NK-92 treated with Interleukin-12 subunit alpha and Interleukin-12 subunit beta, amount 100 ng/mL, for 24 hours (cell line): ENCODE measurements at regions not wholly inside any gene's neighbourhood (a gene's known extent, or its start where the extent isn't known, plus 50 kb on each side); places are given as distances from the start of the nearest gene placed in this dataset.
"Not testable (repeated sequence)": the region's sequence is repeated elsewhere in the genome, so short reads cannot be mapped to it uniquely, and the experiment has no call there.

Source experiments
- DNase-seq: peaks from one replicate; lab custom pipeline; 2025; lab: John Stamatoyannopoulos, UW

DNA sequence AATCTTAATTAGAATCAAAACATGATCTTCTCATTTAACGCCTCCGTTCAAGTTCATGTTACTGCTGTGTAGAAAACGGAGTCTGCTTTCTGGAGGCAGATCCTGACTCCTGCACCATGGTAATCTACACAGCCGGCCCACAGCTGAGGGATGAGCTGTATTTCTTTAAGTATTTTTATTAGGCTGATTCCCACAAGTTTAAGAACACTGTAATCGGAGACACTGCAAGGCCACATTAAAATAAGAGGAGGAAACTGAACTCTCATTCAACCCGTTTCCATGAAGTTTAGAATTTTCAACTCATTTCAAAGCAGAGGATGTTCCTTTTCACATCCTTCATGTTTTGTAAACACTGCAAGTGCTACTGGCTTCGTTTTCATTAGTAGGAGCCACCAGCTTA, 372.2 kb downstream of the NFIB start:
- no peak for DNase-seq

- DNase-seq, result no peak
Measured at GRCh38 chr9:13939701-13940490, 374.0 kb downstream of the NFIB start.

- no peak for DNase-seq
Measured at GRCh38 chr9:13939134-13939533, 374.8 kb downstream of the NFIB start.

GRCh38 chr9:13934416-13934815, 379.5 kb downstream of the NFIB start:
- no peak for DNase-seq

GRCh38 chr9:13933268-13933656, 380.7 kb downstream of the NFIB start:
- no peak for DNase-seq

DNA sequence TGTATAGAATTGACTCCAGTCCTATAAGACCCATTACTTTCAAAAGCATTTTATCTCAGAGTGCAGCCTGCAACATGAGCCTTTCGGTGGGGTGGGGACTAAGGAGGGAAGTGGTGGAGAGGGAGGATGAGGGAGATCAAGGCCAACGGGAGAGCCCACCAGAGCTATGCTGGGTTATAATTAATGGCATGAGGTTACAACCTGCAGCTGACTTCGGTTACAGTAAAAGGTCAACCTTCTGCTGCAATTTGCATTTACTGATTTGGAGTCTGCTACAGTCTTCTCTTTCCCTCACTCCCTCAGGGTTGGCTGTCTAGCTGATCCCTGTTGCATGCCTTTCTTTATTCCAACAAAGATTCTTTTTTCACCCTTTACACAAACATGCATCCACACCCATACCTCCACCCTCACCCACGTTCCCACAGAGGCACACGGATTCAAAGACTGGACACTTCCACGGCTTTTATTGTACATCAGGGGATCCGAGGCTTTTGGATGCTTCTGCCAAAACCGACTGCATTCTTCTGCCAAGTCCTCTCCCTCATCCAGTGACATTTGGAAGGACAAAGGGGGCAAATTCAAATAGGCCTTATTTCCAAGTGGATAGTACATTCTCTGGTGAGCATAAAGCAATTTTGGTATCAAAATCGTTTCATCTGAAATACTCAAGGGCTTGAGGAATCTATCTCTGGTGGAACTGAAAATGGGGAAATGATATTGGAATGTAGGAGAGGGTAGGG, 381.2 kb downstream of the NFIB start:
- DNase-seq, result no peak

DNA sequence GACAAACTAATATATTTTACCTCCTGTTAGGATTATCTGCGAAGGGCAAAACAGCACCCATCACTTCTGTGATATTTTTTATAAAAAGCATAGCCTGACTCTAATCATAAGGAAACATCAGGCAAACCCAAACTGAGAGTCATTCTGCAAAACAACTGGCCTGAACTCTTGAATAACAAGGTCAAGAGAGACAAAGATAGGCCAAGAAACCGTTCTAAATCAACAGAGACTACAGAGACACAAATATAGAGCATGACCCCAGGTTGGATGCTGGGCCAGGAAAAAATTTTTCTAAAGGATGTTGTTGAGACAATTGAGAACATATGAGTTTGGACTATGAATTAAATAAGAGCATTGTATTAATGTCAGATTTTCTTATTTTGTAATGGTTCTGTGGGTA, 384.9 kb downstream of the NFIB start:
- no peak for DNase-seq

- no peak for DNase-seq
Measured at GRCh38 chr9:13923381-13923780, 390.6 kb downstream of the NFIB start.

DNA sequence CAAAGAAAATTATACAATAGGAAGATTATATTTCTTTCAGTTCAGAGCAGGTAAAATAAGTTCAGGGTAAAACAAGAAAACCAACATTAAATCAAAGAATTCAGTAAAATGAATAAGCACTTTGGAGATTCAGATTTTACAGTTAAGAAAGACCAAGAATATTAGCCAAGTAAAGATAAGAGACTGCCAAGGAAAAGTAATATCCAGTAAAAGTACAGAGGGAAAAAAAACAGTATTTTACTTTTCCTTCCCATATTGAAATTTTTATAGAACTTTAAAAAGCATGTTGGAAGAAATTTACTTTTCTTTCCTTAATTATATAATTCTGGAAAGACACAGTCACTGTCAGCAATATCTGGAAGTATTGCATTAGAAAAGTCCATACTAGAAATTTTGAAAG, 393.4 kb downstream of the NFIB start:
- DNase-seq, result no peak

GRCh38 chr9:13919401-13919800, 394.5 kb downstream of the NFIB start:
- DNase-seq, result no peak

- no peak for DNase-seq
Measured at GRCh38 chr9:13917534-13917933, 396.4 kb downstream of the NFIB start.

DNA sequence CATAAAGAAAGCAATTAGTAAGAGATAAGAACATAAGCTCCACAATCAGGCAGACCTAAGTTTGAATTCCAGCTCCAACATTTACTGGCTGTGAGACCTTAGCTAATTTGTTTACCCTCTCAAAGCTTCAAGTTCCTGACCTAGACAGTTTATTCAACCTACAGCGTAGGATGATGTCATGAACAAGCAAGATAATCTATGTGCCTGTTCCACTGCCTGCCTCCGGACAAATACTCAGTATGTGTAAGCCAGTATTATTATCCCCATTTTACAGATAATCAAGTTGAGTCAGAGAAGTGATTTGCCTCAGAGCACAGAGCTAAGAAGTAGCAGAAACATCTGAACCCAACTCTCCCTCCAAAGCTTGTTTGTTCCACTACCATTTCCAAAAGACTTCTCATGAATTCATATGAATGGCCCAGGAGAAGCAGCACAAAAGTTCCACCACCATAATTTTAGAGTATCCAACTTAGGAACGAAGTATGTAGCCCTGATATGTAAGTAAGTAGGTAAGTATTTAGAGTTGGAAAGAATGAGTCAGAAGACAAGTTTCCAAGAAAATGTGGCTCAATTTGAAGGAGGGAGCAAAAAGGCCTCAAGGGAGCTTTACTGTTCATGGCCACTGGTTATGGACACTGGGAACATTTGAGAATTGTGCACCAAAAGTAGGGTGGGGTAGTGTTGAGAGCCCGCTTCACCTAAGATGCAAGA, 398.2 kb downstream of the NFIB start:
- DNase-seq, result no peak

DNA sequence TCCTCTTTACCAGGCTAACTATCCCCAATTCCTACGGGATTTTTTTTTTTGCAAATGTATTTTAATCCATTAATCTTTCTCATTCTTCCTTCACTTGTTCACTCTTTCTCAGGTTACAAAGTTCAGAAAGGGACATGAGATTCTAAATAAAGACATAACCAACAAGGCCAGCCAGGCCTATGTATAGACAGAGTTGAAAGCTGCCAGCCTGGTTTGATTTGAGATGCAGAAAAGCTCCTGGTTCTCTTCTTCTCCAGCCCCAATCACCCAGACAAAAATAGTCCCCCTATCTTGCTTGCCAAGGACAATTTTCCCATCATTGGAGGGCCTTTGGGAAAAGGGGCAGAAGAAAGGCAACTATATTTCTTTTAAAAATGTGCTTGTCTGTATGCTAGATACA, 398.8 kb downstream of the NFIB start:
- no peak for DNase-seq

- no peak for DNase-seq
Measured at GRCh38 chr9:13911473-13911872, 402.5 kb downstream of the NFIB start.

- DNase-seq, result not testable (repeated sequence)
Measured at GRCh38 chr9:13907842-13908241, 406.1 kb downstream of the NFIB start.

DNA sequence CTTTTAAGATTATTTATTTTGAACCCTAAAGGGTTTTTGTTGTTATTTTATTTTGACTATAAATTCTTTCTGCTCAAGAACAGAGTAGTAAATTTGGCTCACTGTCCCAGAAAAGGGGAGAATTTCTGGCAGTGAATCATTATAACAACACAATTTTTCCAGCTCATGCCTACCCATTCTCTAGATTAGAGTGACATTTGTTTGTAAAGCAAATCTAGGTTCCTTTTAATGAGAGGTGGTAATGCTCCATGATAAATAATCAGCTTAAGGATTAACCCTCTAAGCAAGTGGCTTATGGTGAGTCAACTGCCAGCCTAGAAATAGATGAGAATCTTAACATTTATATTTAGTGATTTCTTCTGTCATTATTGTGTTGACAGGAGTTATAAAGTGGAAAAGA, 409.2 kb downstream of the NFIB start:
- no peak for DNase-seq

DNA sequence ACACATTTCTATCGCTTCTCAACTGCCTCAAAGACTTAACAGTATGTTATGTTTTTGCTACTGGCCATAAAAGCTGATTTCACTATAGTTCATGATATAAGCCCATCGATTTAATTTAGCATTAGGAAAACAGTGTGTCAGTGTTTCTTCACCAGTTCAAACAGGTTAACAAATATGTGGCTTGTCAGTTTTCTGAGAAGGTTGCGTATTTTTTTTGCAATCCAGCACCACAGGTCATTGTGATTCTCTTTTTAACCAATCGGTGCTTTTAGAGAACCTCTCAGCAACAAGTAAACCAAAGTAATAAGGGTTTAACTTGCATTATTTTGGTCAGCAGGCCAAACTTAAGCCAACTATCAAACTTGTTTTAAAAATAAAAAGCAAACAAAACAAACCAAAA, 409.6 kb downstream of the NFIB start:
- no peak for DNase-seq

GRCh38 chr9:13902286-13903066, 411.5 kb downstream of the NFIB start:
- DNase-seq, result no peak

GRCh38 chr9:13901176-13901575, 412.8 kb downstream of the NFIB start:
- DNase-seq, result no peak

DNA sequence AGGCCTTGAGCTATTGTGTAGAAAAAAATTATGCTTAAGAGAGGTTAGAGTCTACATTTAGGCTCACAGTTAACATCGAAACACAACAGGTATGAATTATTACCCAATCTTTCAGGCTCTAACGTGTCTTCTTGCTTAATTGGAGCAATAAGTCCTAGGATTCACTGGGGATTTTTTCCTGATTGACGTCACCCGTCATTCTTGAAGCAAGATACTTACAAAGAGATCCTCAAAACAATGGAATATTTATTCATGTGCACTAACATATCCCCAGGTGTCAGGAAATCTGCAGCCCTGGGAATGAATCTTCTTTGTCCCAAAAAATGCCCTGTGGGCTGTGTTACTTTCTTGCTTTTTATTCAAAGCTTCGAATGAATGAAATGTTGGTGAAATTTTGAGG, 413.5 kb downstream of the NFIB start:
- no peak for DNase-seq

- no peak for DNase-seq
Measured at GRCh38 chr9:13899924-13900323, 414.0 kb downstream of the NFIB start.

DNA sequence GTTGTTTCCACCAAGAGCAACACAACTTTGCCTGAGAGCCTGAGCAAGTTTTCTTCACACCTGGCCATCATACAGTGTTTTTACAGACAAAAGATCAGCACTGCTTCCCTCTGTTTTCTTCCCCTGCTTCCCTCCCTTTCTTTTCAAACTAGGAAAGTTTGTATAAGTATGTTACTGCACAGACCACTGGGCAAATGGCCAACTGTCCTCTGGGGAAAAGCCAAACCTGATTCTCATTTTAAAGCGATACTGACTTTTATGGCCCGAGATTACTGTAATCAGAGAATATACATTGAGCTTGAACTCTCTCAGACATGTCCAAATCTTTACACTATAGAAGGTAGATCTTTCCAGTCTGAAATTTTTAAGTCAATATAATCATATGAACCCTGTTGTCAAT, 415.0 kb downstream of the NFIB start:
- DNase-seq, result no peak
